HUES6 (cell line): ENCODE measurements at regions not wholly inside any gene's neighbourhood (a gene's known extent, or its start where the extent isn't known, plus 50 kb on each side); places are given as distances from the start of the nearest gene placed in this dataset.

Source experiments
- H3K27ac ChIP-seq: 2 replicates; pipeline ENCODE4 v1.7.0; 2013; ENCODE audit warnings: low read depth, mild to moderate bottlenecking, low read length, inconsistent platforms
- H3K27me3 ChIP-seq: 2 replicates; pipeline ENCODE4 v1.6.1; 2013; ENCODE audit warnings: low read length; ENCODE audit not compliant: control insufficient read depth, insufficient read depth
- H3K36me3 ChIP-seq: 2 replicates; pipeline ENCODE4 v1.6.1; 2013; ENCODE audit warnings: low read length; ENCODE audit not compliant: control insufficient read depth, insufficient read depth
- H3K4me1 ChIP-seq: 2 replicates; pipeline ENCODE4 v1.6.1; 2013; ENCODE audit warnings: low read length; ENCODE audit not compliant: control insufficient read depth, insufficient read depth
- H3K4me3 ChIP-seq: 2 replicates; pipeline ENCODE4 v1.5.1; 2013; ENCODE audit warnings: low read depth, low read length
- H3K9ac ChIP-seq: one replicate; pipeline ENCODE4 v1.6.1; 2013; ENCODE audit warnings: mild to moderate bottlenecking, low read length
- H3K9me3 ChIP-seq: 2 replicates; pipeline ENCODE4 v1.6.1; 2013; ENCODE audit warnings: low read depth, low read length; ENCODE audit not compliant: control insufficient read depth, insufficient read depth

- Histone ChIP-seq H3K9me3 (peaks cover 3% of the 10 kb centered on the region; the same call in 1 of the 2 replicates), H3K9ac (no peak overlapping the region), H3K4me1 (no peaks in the 10 kb centered on the region; the same call in 1 of the 2 replicates), H3K4me3 (no peak overlapping the region), H3K36me3 (no peaks in the 10 kb centered on the region), H3K27ac (no peak overlapping the region), H3K27me3 (no peaks in the 10 kb centered on the region)
Observed at GRCh38 chr16:79394206-79394605, 206.3 kb downstream of the MAF start.

GRCh38 chr16:79393564-79393963 lies 207.0 kb downstream of the MAF start:
- Histone ChIP-seq H3K27me3 (no peaks in the 10 kb centered on the region), H3K27ac (no peak overlapping the region), H3K4me3 (no peak overlapping the region), H3K4me1 (no peaks in the 10 kb centered on the region; the same call in 1 of the 2 replicates), H3K9me3 (peaks cover 3% of the 10 kb centered on the region; the same call in 1 of the 2 replicates), H3K36me3 (no peaks in the 10 kb centered on the region), H3K9ac (no peak overlapping the region)

- Histone ChIP-seq H3K36me3 (no peaks in the 10 kb centered on the region), H3K9me3 (peaks cover 3% of the 10 kb centered on the region; the same call in 1 of the 2 replicates), H3K9ac (no peak overlapping the region), H3K4me3 (no peak overlapping the region), H3K27me3 (no peaks in the 10 kb centered on the region), H3K27ac (no peak overlapping the region), H3K4me1 (no peaks in the 10 kb centered on the region; the same call in 1 of the 2 replicates)
Observed at GRCh38 chr16:79393127-79393526, 207.4 kb downstream of the MAF start.

GRCh38 chr16:79392081-79392480 lies 208.5 kb downstream of the MAF start:
- Histone ChIP-seq H3K4me3 (no peak overlapping the region), H3K27ac (no peak overlapping the region), H3K27me3 (no peaks in the 10 kb centered on the region), H3K9ac (no peak overlapping the region), H3K9me3 (no peaks in the 10 kb centered on the region), H3K36me3 (no peaks in the 10 kb centered on the region), H3K4me1 (peaks cover 4% of the 10 kb centered on the region)

GRCh38 chr16:79391395-79391794 lies 209.1 kb downstream of the MAF start:
- H3K4me3 ChIP-seq = no peak overlapping the region
- no peaks in the 10 kb centered on the region for H3K36me3 ChIP-seq
- peaks cover 8% of the 10 kb centered on the region for H3K4me1 ChIP-seq
- no peaks in the 10 kb centered on the region for H3K27me3 ChIP-seq
- H3K9me3 ChIP-seq = peaks cover under 1% of the 10 kb centered on the region; the same call in 1 of the 2 replicates
- no peak overlapping the region for H3K27ac ChIP-seq
- no peak overlapping the region for H3K9ac ChIP-seq

- no peaks in the 10 kb centered on the region for H3K36me3 ChIP-seq
- no peaks in the 10 kb centered on the region for H3K27me3 ChIP-seq
- peaks cover 8% of the 10 kb centered on the region for H3K4me1 ChIP-seq
- no peak overlapping the region for H3K4me3 ChIP-seq
- no peak overlapping the region for H3K27ac ChIP-seq
- no peak overlapping the region for H3K9ac ChIP-seq
- peaks cover 3% of the 10 kb centered on the region; the same call in 1 of the 2 replicates for H3K9me3 ChIP-seq
Observed at GRCh38 chr16:79390481-79391051, 210.0 kb downstream of the MAF start.

- no peaks in the 10 kb centered on the region for H3K36me3 ChIP-seq
- peaks cover 3% of the 10 kb centered on the region; the same call in 1 of the 2 replicates for H3K9me3 ChIP-seq
- H3K4me1 ChIP-seq = peaks cover 8% of the 10 kb centered on the region
- no peak overlapping the region for H3K4me3 ChIP-seq
- H3K27me3 ChIP-seq = no peaks in the 10 kb centered on the region
- H3K27ac ChIP-seq = no peak overlapping the region
- no peak overlapping the region for H3K9ac ChIP-seq
Observed at GRCh38 chr16:79388396-79388795, 212.1 kb downstream of the MAF start.

GRCh38 chr16:79386299-79386698 lies 214.2 kb downstream of the MAF start:
- no peak overlapping the region for H3K27ac ChIP-seq
- H3K4me3 ChIP-seq = no peak overlapping the region
- peaks cover 3% of the 10 kb centered on the region; the same call in 1 of the 2 replicates for H3K9me3 ChIP-seq
- no peaks in the 10 kb centered on the region for H3K36me3 ChIP-seq
- H3K9ac ChIP-seq = no peak overlapping the region
- no peaks in the 10 kb centered on the region for H3K27me3 ChIP-seq
- peaks cover 8% of the 10 kb centered on the region; the same call in 1 of the 2 replicates for H3K4me1 ChIP-seq

GRCh38 chr16:79381603-79382042 lies 218.9 kb downstream of the MAF start:
- Histone ChIP-seq H3K27me3 (no peaks in the 10 kb centered on the region), H3K36me3 (no peaks in the 10 kb centered on the region), H3K4me3 (no peak overlapping the region), H3K9ac (no peak overlapping the region), H3K9me3 (peaks cover 3% of the 10 kb centered on the region; the same call in 1 of the 2 replicates), H3K27ac (no peak overlapping the region), H3K4me1 (no peaks in the 10 kb centered on the region; the same call in 1 of the 2 replicates)

- no peak overlapping the region for H3K27ac ChIP-seq
- no peaks in the 10 kb centered on the region for H3K4me1 ChIP-seq
- no peaks in the 10 kb centered on the region for H3K27me3 ChIP-seq
- H3K9ac ChIP-seq = no peak overlapping the region
- H3K4me3 ChIP-seq = no peak overlapping the region
- no peaks in the 10 kb centered on the region for H3K9me3 ChIP-seq
- no peaks in the 10 kb centered on the region for H3K36me3 ChIP-seq
Observed at GRCh38 chr16:79380995-79381602, 219.4 kb downstream of the MAF start.

- no peaks in the 10 kb centered on the region for H3K27me3 ChIP-seq
- no peaks in the 10 kb centered on the region for H3K4me1 ChIP-seq
- no peak overlapping the region for H3K4me3 ChIP-seq
- no peaks in the 10 kb centered on the region for H3K36me3 ChIP-seq
- H3K9me3 ChIP-seq = no peaks in the 10 kb centered on the region
- H3K9ac ChIP-seq = no peak overlapping the region
- H3K27ac ChIP-seq = no peak overlapping the region
Observed at GRCh38 chr16:79379095-79379494, 221.4 kb downstream of the MAF start.
